Left lung (tissue), 4 donors: ENCODE measurements at regions not wholly inside any gene's neighbourhood (a gene's known extent, or its start where the extent isn't known, plus 50 kb on each side); places are given as distances from the start of the nearest gene placed in this dataset.
A peak's percentile ranks its signal among the peaks of the same experiment; 100 is the strongest.
"Not testable (repeated sequence)": the region's sequence is repeated elsewhere in the genome, so short reads cannot be mapped to it uniquely, and the experiment has no call there.

ENCODE experiments used
- ATAC-seq: fragments of 200-7000 bp; cut with Tn5 transposase; one replicate; pipeline ENCODE4 v1.9.1; 2020; ENCODE audit warnings: moderate library complexity
- DNase-seq, 4 donors: peaks; one replicate each; pipeline ENCODE4 v3.0.0-alpha.2; 2013 to 2020
- H3K27ac ChIP-seq, 2 donors: fragments of 200-600 bp; sonication (generic) in 1 of 2; one replicate each; pipeline versions ENCODE4 v1.5.0 to v1.8.0; 2020 to 2021
- H3K27me3 ChIP-seq, 2 donors: fragments of 200-600 bp; sonication (generic) in 1 of 2; one replicate each; pipeline versions ENCODE4 v1.5.0 to v1.8.0; 2020 to 2021
- H3K36me3 ChIP-seq, 2 donors: fragments of 200-600 bp; sonication (generic) in 1 of 2; one replicate each; pipeline versions ENCODE4 v1.5.0 to v1.8.0; 2020 to 2021
- H3K4me1 ChIP-seq, 2 donors: fragments of 200-600 bp; one replicate each; pipeline ENCODE4 v1.8.0; 2021
- H3K4me3 ChIP-seq, 2 donors: fragments of 200-600 bp; sonication (generic) in 1 of 2; one replicate each; pipeline versions ENCODE4 v1.5.0 to v1.8.0; 2020 to 2021; ENCODE audit warnings: mild to moderate bottlenecking in 1 of 2
- H3K9me3 ChIP-seq, 2 donors: fragments of 200-600 bp; sonication (generic) in 1 of 2; one replicate each; pipeline versions ENCODE4 v1.5.0 to v1.8.0; 2020 to 2021
- CTCF ChIP-seq, 2 donors: fragments of 200-600 bp; sonication (generic) in 1 of 2; IDR thresholded peaks; one replicate each; pipeline versions ENCODE4 v1.5.0 to v1.8.0; 2021; ENCODE audit warnings: antibody characterized with exemption in 2 of 2
- intact Hi-C, 2 donors: fragments of 100-400 bp; cut with DNase I; formaldehyde crosslinking; loops; one replicate each; pipeline versions ENCODE4 v1.11.2 to v1.14.2; 2022
- donor health status: DM: no; HTN: yes; CAD: no.
- donor health status: DM: no; HTN: no; CAD: no.

DNA sequence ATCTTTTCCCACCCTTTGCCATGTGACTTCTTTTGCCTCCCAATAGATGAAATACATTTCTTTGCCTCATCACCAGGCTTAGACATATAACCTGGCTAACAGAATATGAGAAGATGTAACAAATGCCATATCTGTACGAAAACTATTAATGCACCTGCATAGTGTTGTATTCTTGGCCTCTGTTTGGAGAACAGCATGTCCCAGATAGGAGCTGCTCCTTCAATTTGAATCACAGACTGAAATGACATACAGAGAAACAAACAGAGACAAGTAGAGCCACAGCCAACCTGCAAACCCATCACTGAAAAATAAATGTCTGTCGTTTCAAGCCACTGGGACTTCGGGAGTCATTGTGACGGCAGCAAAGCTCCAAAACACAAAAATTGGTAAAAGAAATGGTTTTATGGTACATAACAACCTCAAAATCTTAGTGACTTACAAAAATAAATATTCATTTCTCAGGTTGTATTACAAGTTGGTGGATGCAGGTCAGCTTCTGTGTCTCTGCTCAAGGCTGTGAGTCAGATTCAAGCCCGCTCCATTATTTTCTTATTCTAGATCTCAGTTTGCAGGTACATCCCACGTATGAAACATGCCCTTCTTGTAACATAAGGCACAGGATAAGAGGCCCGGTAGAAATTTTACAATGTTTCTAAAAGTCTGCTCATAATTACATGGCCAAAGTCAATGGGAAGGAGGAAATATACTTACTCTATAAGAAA lies 171.3 kb upstream of the SOX6 start:
- no peak for ATAC-seq
- H3K4me1 ChIP-seq: no peaks in the 10 kb centered on the region
- intact Hi-C loops: no loop called here
- H3K27ac ChIP-seq: no peak overlapping the region
- no peaks in the 10 kb centered on the region for H3K36me3 ChIP-seq
- no peak overlapping the region for H3K4me3 ChIP-seq
- no peak for DNase-seq
- no peak for TF ChIP-seq CTCF (IDR thresholded peaks at IDR 0.05)
- no peaks in the 10 kb centered on the region for H3K9me3 ChIP-seq
- no peaks in the 10 kb centered on the region for H3K27me3 ChIP-seq

DNA sequence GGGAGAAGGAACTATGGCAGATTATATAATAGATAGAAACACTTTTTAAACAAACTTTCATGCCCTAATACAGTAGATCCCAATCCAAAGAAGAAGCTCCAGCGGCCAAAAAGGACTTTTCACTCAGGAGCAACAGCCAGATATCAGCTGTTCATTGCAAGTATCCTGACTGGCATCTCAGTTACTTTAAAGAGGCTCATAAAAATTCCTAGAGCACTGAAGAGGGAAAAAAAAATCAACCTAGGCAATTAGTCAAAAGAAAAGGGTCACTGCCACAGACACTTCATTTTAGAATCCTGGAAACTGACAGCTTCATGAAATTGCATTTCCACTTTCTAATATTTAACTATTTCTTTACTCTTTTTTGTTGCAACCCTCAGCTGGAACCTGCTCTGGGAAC lies 170.6 kb upstream of the SOX6 start:
- intact Hi-C loops: no loop called here
- no peaks in the 10 kb centered on the region for H3K36me3 ChIP-seq
- DNase-seq (no peak), ATAC-seq (no peak)
- H3K4me3 ChIP-seq: no peak overlapping the region
- no peaks in the 10 kb centered on the region for H3K9me3 ChIP-seq
- H3K27ac ChIP-seq: no peak overlapping the region
- no peaks in the 10 kb centered on the region for H3K4me1 ChIP-seq
- H3K27me3 ChIP-seq: no peaks in the 10 kb centered on the region
- TF ChIP-seq CTCF (IDR thresholded peaks at IDR 0.05): no peak

GRCh38 chr11:16520713-16521112 lies 164.4 kb upstream of the SOX6 start:
- H3K4me3 ChIP-seq, H3K27me3 ChIP-seq, H3K27ac ChIP-seq, ATAC-seq, H3K36me3 ChIP-seq, H3K4me1 ChIP-seq, DNase-seq, intact Hi-C loops: not testable (repeated sequence)
- H3K9me3 ChIP-seq: peaks cover 0 to 13% of the 10 kb centered on the region in 2 donors

DNA sequence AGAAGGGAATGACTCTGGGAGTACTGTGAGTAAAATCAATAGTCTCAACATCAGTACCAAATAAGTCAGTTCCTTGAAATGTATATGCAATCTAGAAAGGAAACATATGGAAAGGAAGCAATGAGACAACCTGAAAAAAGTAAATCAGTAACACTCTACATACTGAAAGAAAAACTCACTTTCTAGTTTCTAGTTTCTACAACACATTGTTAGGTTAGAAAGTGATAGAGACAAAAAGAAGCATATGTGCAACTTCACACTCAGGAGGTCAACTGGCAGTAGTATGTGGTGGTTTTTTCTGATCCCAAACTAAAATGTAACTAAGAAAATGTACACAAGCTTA lies 156.5 kb upstream of the SOX6 start:
- DNase-seq (peak in 1 of 4 donors; percentile 10), ATAC-seq (no peak)
- Histone ChIP-seq H3K27me3 (no peaks in the 10 kb centered on the region), H3K36me3 (no peaks in the 10 kb centered on the region), H3K27ac (no peak overlapping the region), H3K4me3 (no peak overlapping the region), H3K9me3 (no peaks in the 10 kb centered on the region), H3K4me1 (peaks cover 0 to 5% of the 10 kb centered on the region in 2 donors)
- intact Hi-C loops: no loop called here
- TF ChIP-seq CTCF (IDR thresholded peaks at IDR 0.05): no peak

GRCh38 chr11:16512198-16512898 lies 156.0 kb upstream of the SOX6 start:
- no peak for ATAC-seq
- Histone ChIP-seq H3K36me3 (no peaks in the 10 kb centered on the region), H3K9me3 (peaks cover 0 to 2% of the 10 kb centered on the region in 2 donors), H3K27me3 (no peaks in the 10 kb centered on the region), H3K4me3 (no peak overlapping the region), H3K27ac (no peak overlapping the region), H3K4me1 (peaks cover 0 to 5% of the 10 kb centered on the region in 2 donors)
- DNase-seq: peak in 1 of 4 donors; percentile 26
- intact Hi-C loops: no loop called here
- no peak for TF ChIP-seq CTCF (IDR thresholded peaks at IDR 0.05)
